ENCODE measurements at regions not wholly inside any gene's neighbourhood (a gene's known extent, or its start where the extent isn't known, plus 50 kb on each side); places are given as distances from the start of the nearest gene placed in this dataset.

GRCh38 chr6:66964216-66964615, 1257.2 kb upstream of the EYS start:
- no peak for DNase-seq

DNA sequence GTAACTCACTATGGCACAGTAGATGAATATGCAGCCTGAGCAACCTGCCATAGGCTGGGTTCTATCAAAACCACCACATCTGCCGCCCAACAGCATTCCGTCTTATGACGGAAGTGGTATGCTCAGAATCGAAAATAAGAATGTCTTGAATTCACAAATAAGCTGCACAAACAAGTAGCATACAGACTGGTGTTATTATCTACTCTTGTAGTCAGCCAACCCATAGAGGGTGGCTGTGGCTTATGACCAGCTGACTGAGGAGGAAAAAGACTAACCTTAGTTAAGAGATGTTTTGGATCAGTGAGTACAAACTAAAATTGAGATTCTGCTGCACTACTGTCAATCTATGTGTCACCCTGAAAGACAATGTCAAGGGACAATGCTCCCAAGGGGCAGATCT, 1255.1 kb upstream of the EYS start:
- DNase-seq = no peak

DNA sequence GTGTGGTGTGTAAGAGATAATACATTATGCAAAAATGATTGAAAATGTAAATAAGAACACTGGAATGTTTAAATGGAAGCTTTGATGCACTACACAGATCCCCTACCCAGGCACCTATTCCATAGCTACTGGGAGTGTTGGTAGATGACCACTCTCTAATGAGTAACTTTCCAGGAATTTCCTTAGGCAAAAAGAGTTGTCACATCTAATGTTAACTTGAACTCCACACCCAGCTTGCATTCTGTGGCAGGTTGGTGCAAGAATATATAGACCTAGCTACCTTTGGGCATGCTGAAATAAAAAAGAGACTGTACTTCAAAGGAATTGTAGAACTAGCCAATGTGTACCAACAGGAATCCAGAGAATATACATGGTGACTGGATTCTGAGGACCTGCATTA, 1254.2 kb upstream of the EYS start:
- no peak for DNase-seq

DNA sequence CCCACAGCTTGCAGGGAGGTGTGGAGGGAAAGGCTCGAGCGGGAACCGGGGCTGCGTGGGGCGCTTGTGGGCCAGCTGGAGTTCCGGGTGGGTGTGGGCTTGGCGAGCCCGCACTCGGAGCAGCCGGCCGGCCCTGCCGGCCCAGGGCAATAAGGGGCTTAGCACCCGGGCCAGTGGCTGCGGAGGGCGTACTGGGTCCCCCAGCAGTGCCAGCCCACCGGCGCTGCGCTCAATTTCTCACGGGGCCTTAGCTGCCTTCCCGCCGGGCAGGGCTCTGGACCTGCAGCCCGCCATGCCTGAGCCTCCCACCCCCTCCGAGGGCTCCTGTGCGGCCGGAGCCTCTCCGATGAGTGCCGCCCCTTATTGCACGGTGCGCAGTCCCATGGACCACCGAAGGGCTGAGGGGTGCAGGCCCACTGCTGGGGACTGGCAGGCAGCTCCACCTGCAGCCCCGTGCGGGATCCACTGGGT, 1242.2 kb upstream of the EYS start:
- DNase-seq = no peak

DNA sequence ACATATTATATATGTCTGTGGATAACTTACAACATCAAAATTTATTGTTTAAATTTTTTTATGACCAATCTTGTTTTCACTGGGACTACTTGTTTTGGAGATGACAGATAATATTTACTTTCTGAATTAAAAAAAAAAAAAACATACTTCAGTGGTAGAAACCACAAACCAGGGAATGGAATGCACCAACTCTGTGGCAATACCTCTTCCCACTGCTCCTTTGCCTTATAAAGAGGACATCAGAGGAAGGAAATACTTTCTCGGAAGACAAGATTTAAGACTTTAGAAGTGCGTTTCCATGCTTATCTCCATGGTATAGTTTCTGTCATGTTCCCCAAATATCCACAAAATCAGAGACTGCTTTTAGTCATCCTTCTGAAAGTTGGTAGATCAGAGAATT, 1241.1 kb upstream of the EYS start:
- no peak for DNase-seq

DNA sequence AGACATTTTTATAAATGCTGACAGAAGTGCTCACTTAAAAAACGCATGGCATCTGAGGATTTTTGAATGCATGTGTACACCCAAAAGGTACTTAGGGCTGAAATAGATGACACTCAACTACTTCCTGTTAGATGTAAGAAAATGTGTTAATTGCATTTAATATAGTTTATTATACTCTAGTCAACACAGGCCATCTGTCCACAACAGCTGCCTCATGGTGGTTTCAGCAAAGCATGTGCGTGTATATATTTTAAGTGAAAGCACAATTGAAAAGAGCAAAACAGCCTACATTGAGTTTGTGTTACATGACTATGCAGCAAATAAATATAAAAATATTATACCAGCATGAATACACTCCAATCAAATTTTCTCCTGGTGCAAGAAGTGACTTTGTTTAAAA, 1233.0 kb upstream of the EYS start:
- no peak for DNase-seq

GRCh38 chr6:66937180-66937579, 1230.2 kb upstream of the EYS start:
- DNase-seq = no peak

DNA sequence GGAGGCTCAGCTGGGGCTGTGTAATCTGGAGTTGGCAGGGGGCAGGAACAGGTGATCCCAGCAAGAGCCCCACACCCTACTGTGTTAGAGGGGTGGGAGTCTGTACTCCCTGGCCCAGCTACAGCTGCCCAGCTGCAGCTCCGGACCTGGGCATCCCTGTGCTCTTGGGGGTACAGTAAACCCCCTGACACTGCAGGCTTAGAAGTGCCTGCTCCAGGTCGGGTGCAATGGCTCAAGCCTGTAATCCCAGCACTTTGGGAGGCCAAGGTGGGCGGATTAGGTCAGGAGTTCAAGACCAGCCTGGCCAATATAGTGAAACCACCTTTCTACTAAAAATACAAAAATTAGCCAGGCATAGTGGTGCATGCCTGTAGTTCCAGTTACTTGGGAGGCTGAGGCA, 1228.6 kb upstream of the EYS start:
- DNase-seq = no peak

GRCh38 chr6:66931787-66932186, 1224.8 kb upstream of the EYS start:
- DNase-seq = no peak

DNA sequence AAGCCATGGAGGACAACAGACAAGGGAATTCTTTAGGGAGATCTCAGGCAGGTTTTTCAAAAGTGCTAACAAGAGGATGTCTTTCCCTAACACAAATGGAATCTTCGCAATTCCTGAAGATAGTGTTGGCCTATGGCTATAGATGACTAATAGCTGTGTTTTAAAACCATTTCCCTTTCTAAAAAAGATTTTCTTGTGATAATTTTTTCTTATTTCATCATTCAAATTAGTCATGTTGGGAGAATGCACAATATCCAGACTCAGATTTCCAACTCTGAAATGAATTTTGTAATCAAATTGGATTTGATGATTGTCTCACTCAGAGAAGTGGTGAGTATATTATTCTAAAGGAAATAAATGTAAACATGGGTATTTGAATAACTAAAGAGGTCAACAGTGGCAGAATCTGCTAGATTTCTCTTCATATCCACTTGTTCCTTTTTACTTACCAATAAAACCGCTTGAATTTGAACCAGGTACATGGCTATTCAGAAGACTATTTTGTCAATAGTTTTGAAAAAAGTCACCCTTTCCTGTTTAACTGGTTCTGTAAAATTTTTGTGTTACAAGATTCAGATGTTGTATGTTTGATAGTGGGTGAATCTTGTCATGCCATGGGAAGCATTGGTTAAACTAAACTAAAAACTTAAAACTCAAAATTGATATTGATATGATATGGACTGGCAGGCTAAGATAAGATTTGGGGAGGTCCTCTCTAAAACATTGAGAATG, 1223.7 kb upstream of the EYS start:
- DNase-seq = no peak

GRCh38 chr6:66926060-66926459, 1219.0 kb upstream of the EYS start:
- no peak for DNase-seq

- DNase-seq = no peak
Observed at GRCh38 chr6:66913657-66914056, 1206.6 kb upstream of the EYS start.

GRCh38 chr6:66902457-66902856, 1195.4 kb upstream of the EYS start:
- no peak for DNase-seq

DNA sequence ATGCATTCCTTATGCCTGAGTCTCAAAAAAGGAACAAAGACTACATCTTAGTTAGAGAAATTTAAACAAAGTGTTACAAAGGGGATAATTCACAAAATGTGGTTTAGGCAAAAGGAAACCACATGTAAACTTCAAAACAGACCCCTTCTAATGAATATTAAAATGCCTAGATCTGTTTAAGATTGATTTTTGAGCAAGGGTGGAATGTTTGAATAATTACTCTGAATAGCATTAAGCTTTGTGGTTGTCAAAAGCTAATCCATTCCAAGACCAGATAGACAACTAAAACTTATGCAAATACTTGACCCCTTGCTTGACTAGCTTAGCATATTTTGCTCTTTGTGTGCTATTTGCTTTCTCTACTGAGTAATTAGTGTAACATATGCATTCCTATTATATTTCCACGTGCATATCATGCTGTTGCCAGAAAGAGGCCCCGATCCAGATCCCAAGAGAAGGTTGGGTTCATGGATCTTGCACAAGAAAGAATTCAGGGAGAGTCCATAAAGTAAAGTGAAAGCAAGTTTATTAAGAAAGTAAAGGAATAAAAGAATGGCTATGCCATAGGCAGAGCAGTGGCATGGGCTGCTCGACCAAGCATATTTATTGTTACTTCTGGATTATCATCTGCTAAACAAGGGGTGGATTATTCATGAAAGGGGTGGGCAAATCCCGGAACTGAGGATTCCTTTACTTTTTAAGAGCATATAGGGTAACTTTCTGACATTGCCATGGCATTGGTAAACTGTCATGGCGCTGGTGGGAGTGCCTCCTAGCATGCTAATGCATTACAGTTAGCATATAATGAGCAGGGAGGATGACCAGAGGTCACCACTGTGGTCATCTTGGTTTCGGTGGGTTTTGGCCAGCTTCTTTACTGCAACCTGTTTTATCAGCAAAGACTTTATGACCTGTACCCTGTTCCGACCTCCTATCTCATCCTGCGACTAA, 1193.4 kb upstream of the EYS start:
- no peak for DNase-seq

GRCh38 chr6:66897576-66897975, 1190.5 kb upstream of the EYS start:
- DNase-seq = no peak

GRCh38 chr6:66896415-66896814, 1189.4 kb upstream of the EYS start:
- DNase-seq = no peak

DNA sequence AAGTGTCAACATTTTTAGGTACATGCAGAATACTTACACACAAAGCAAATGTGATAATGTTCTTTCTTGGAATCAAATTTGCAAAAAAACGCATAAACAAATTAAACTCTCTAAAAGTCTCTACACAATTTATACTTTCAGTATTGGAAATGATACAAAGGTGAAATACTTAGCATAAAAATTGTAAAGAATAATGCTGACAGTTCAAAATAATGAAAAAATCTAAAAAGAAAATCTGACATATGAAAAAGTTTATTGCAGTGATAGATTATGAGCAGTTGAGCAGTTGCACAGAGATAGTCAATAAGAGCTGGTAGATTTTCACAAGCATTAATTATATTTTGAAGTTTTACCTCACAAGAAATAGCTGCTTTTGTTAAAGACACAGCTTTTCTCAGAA, 1176.4 kb upstream of the EYS start:
- DNase-seq = no peak

- no peak for DNase-seq
Observed at GRCh38 chr6:66866801-66867200, 1159.8 kb upstream of the EYS start.

- DNase-seq = no peak
Observed at GRCh38 chr6:66865771-66866170, 1158.7 kb upstream of the EYS start.

DNA sequence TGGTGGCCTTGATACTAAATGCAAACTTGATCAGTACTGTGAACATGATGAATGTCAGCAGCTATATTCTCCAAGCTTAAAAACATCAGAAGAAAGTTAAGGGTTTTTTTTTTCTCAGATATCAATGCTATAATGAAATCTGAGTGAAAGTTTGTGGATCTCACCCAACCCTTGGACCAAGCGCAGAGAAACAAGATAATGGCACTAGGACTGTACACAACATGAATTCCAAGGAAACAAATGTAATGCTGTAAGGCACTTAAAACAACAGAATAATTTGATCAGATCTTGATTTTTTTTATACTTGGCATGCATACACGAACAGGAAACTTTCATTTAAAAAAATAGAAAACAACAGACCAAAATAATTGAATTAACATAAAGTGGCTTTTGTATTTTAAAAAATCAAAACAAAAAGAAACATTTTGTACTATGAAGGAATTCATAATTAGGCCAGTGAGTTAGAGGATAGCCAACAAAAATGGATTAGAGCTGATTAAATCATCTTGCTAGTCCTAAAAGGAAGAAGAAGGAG, 1154.0 kb upstream of the EYS start:
- no peak for DNase-seq

GRCh38 chr6:66860328-66860727, 1153.3 kb upstream of the EYS start:
- no peak for DNase-seq

GRCh38 chr6:66858196-66858595, 1151.2 kb upstream of the EYS start:
- no peak for DNase-seq

- no peak for DNase-seq
Observed at GRCh38 chr6:66854014-66854413, 1147.0 kb upstream of the EYS start.
